Ectodermal cell (in vitro differentiated cells): ENCODE measurements at regions not wholly inside any gene's neighbourhood (a gene's known extent, or its start where the extent isn't known, plus 50 kb on each side); places are given as distances from the start of the nearest gene placed in this dataset.

Source experiments
- H3K27ac ChIP-seq: 2 replicates; pipeline ENCODE4 v1.7.0; 2013; ENCODE audit warnings: mild to moderate bottlenecking, low read depth, low read length; ENCODE audit not compliant: insufficient read depth, poor library complexity, severe bottlenecking
- H3K27me3 ChIP-seq: 2 replicates; pipeline ENCODE4 v1.7.0; 2013; ENCODE audit warnings: mild to moderate bottlenecking, low read length; ENCODE audit not compliant: insufficient read depth, control insufficient read depth, poor library complexity, severe bottlenecking
- H3K36me3 ChIP-seq: one replicate; pipeline ENCODE4 v1.7.0; 2013; ENCODE audit warnings: low read length; ENCODE audit not compliant: control insufficient read depth, insufficient read depth
- H3K4me1 ChIP-seq: one replicate; pipeline ENCODE4 v1.7.0; 2013; ENCODE audit warnings: low read length; ENCODE audit not compliant: control insufficient read depth, insufficient read depth
- H3K4me3 ChIP-seq: 2 replicates; pipeline ENCODE4 v1.7.0; 2013; ENCODE audit warnings: low read depth, low read length, control low read depth; ENCODE audit not compliant: insufficient read depth
- H3K9me3 ChIP-seq: 2 replicates; pipeline ENCODE4 v1.7.0; 2013; ENCODE audit warnings: mild to moderate bottlenecking, low read length, moderate library complexity; ENCODE audit not compliant: control insufficient read depth
- WGBS, 2 experiments: methylation state at CpG; one replicate each; pipeline ENCODE4 v1.1.7; 2013; ENCODE audit warnings: missing lambda C conversion rate in 2 of 2; 5-methylcytosine and 5-hydroxymethylcytosine counted together

DNA sequence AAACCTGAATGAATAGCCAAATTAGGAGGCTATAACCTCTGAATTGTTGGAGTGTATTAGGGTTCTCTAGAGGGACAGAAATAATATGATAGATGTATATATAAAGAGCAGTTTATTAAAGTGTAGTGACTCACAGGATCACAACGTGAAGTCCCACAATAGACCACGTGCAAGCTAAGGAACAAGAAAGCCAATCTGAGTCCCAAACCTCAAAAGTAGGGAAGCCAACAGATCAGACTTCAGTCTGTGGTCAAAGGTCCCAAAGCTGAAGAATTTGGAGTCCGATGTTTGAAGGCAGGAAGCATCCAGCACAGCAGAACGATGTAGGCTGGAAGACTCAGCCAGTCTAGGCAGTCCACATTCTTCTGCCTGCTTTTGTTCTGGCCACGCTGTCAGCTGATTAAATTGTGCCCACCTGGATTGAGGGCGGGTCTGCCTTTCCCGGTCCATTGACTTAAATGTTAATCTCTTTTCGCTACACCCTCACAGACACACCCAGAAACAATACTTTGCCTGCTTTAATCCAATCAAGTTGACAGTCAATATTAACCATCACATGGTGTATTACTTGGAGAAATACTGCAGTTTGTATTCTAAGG, 550.6 kb downstream of the CDH10 start:
- Histone ChIP-seq H3K27ac (no peak overlapping the region), H3K27me3 (no peaks in the 10 kb centered on the region), H3K4me3 (no peak overlapping the region), H3K4me1 (no peaks in the 10 kb centered on the region), H3K36me3 (no peaks in the 10 kb centered on the region), H3K9me3 (no peaks in the 10 kb centered on the region)
- 82 to 85% methylated on average over 8 of the region's 8 CpGs for WGBS, 2 experiments

DNA sequence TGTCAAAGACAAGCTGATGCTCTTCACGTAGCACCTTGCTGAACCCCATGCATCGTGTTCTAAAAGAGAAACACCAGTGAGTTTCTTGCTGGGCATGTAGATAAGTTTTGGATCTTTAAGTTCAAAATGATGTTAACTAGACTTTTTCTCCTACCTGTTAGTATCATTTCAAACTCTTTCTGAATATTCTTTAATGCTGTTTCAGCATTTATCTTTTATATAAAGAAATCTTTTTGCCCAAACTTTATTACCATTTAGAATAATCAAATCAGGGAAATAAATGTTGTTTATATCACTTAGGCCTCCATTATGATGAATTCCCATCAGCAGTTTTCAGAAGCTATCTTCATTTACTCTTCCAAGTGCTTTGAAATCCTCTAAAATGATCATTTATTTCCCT, 542.8 kb downstream of the CDH10 start:
- Histone ChIP-seq H3K4me3 (no peak overlapping the region), H3K27me3 (no peaks in the 10 kb centered on the region), H3K4me1 (no peaks in the 10 kb centered on the region), H3K36me3 (no peaks in the 10 kb centered on the region), H3K27ac (no peak overlapping the region), H3K9me3 (no peaks in the 10 kb centered on the region)
- 94 to 96% methylated on average over 2 of the region's 2 CpGs for WGBS, 2 experiments

DNA sequence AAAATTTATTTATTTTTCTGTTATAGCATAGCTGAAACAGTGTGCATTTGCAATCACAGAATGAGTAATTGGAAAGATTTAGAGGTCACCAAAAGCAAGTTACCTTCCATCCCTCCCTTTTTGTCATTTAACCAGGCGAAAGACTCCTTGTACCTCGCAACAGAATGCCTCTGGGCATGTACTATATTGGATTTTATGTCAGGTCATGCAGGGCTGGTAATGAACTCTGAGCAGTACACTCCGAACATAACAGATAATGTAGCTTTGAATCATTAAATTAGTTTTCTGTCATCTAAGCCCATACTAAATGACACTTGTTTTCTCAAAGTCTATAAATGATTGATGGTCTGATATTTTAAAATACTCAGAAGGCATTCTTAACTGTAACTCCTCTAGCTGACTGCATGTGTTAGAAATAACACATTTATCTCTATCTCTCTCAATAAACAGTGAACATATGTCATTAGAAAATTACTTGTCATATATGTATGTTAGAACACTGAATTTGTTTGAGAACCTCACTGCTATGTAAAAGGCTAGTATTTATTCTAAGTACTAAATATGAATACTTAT, 541.2 kb downstream of the CDH10 start:
- Histone ChIP-seq H3K27ac (no peak overlapping the region), H3K36me3 (no peaks in the 10 kb centered on the region), H3K4me1 (no peaks in the 10 kb centered on the region), H3K4me3 (no peak overlapping the region), H3K9me3 (no peaks in the 10 kb centered on the region), H3K27me3 (no peaks in the 10 kb centered on the region)
- WGBS, 2 experiments = 100% methylated on average over 2 of the region's 3 CpGs

DNA sequence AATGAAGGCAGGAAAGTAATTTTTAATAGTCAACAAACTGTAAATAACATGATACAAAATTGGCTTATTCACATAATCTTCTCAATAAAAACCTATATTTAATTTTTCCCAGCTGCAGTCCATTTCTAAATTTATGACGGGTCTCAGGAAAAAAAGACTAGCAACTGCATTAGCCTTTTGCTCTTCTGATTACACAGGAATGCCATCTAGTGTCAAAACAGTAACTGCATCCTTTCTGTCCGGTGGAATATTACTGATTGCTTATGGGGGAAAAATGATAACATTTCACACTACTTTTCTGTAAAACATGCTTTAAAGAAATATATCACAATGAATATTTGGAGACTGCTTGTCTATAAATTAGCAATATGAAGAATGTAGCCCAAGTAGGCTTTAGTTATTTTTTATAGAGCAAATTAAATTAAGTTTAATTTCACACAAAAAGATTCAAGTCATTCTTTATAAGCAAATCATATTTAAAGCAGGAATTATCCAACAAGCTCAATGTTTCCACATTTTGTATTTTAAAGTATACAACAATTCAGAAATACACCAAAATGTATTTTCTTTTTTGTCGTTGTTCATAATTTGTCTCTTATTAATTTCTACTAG, 534.7 kb downstream of the CDH10 start:
- no peaks in the 10 kb centered on the region for H3K9me3 ChIP-seq
- no peaks in the 10 kb centered on the region for H3K36me3 ChIP-seq
- WGBS, 2 experiments = 51 to 75% methylated on average over 1 of the region's 3 CpGs
- H3K4me1 ChIP-seq = no peaks in the 10 kb centered on the region
- no peak overlapping the region for H3K27ac ChIP-seq
- H3K27me3 ChIP-seq = no peaks in the 10 kb centered on the region
- no peak overlapping the region for H3K4me3 ChIP-seq

DNA sequence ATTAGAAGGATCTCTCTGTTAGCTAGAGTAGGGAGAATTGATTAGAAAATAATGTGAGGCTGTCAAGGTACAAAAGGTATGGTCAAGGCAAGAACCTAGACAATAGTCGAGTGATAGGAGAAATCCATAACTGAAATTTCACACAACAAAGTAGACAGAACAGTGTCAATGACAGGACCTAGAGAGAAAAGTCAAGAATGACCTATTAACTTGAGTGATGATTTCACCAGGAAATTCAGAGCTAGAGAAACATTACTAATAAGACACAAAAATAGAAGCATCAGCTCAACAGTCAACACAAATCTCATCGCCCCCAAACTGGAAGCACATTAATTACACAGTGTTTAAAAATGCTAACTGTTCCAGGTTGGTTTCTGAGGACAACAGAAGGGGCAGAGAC, 532.4 kb downstream of the CDH10 start:
- H3K4me1 ChIP-seq = no peaks in the 10 kb centered on the region
- 84 to 86% methylated on average over 2 of the region's 2 CpGs for whole genome bisulfite sequencing, 2 experiments

DNA sequence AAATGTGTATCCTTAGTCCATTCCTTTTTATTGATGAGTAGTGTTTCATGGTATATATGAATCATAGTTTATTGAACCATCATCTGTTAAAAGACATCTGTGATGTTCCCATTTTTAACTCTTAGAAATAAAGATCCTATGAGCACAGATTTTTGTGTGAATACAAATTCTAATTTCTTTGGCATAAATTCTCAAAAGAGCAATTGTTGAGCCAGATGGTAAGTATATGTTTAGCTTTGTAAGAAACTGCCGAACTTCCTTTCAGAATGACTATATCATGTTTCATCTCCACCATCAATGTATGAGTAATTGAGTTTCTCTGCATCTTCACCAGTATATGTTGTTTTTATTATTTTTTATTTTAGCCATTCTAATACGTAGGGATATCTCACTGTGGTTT, 526.4 kb downstream of the CDH10 start:
- H3K27ac ChIP-seq = no peak overlapping the region
- no peaks in the 10 kb centered on the region for H3K4me1 ChIP-seq
- WGBS, 2 experiments = 90% methylated on average over 2 of the region's 2 CpGs; no CpG with 5 or more reads in 1 of the 2 experiments
- H3K36me3 ChIP-seq = no peaks in the 10 kb centered on the region
- H3K9me3 ChIP-seq = no peaks in the 10 kb centered on the region
- no peak overlapping the region for H3K4me3 ChIP-seq
- H3K27me3 ChIP-seq = no peaks in the 10 kb centered on the region

More for the DNA sequence above, 532.4 kb downstream of the CDH10 start:
- no peak overlapping the region for H3K27ac ChIP-seq
- no peaks in the 10 kb centered on the region for H3K36me3 ChIP-seq
- no peaks in the 10 kb centered on the region for H3K27me3 ChIP-seq
- no peaks in the 10 kb centered on the region for H3K9me3 ChIP-seq
- H3K4me3 ChIP-seq = no peak overlapping the region

DNA sequence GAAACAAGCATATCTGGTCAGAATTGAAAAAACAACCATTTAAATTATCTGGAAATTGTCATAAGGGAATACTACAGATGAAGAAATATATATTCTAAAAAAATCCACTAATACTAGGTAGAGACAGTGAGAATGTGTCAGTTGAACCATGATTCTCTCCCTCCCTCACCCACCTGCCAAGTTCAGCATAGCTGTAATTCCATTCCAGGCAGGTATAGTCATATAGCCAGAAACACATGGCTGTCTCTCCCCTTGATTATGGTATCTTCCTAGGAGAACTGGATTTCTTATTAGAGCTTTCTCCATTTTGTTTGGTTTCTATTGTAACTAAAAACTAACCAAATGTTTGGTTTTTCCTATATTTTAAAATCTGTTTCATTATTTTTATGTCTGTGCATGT, 509.2 kb downstream of the CDH10 start:
- no peaks in the 10 kb centered on the region for H3K36me3 ChIP-seq
- no peaks in the 10 kb centered on the region for H3K27me3 ChIP-seq
- no peaks in the 10 kb centered on the region for H3K4me1 ChIP-seq
- no peaks in the 10 kb centered on the region for H3K9me3 ChIP-seq
- no peak overlapping the region for H3K27ac ChIP-seq
- no peak overlapping the region for H3K4me3 ChIP-seq

DNA sequence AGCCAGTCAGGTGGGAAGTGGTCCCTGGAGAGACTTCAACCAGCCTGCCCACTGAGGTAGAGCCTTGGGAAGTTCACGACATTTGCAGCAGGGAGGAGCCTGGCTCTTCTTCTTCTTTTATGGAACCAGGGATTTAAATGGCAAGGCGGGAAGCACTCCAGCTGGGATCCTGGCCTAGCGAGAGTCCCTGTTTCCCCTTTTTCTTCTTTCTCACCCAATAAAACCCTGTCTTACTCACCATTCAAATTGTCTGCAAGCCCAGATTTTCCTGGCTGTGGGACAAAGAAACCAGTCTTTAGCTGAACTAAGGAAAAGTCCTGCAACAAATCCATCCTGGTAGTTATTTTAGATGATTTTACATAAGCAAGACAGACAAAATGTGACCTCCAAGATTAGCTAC, 503.7 kb downstream of the CDH10 start:
- H3K4me3 ChIP-seq = no peak overlapping the region
- no peaks in the 10 kb centered on the region for H3K4me1 ChIP-seq
- no peaks in the 10 kb centered on the region for H3K36me3 ChIP-seq
- WGBS, 2 experiments = 89 to 91% methylated on average over 3 of the region's 3 CpGs
- H3K27ac ChIP-seq = no peak overlapping the region
- H3K9me3 ChIP-seq = no peaks in the 10 kb centered on the region
- no peaks in the 10 kb centered on the region for H3K27me3 ChIP-seq

DNA sequence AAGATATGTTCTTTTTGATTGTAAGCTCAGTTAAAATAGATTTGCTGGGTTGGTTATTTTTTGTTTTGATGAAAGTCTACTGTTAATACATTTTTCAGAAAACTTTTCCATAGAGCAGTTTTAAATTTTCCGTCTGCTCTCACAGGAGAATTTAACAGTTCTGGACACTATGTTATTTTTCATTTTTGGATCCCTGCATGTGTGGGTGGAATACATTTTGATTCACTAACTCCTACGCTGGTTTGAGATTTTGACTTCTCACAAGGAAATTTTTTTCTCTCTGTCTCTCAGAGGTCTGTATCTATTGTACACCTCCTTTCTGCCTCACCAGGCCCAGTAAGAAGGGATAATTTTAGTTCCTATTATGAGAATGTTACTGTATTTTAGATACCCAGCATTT, 502.4 kb downstream of the CDH10 start:
- Histone ChIP-seq H3K4me3 (no peak overlapping the region), H3K27ac (no peak overlapping the region), H3K9me3 (no peaks in the 10 kb centered on the region), H3K27me3 (no peaks in the 10 kb centered on the region), H3K36me3 (no peaks in the 10 kb centered on the region), H3K4me1 (no peaks in the 10 kb centered on the region)
- WGBS, 2 experiments = 97 to 100% methylated on average over 1 to 2 of the region's 2 CpGs

DNA sequence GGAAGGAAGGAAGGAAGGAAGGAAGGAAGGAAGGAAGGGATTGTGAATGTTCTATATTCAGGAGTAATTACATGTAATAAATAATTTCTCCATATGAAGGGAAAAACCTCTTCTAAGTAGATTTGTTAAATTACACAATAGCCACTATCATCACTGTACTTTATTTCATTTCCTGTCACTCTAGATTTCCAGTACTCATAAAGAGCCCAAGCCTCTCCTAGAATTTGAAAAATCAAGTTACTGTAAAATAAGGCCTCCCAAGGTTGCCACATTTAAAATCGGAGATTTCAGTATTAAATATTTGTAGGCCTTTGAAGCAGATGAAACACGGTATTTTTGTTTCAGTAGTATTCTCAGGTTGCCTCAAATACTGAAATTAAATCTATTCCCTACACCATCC, 499.0 kb downstream of the CDH10 start:
- no peaks in the 10 kb centered on the region for H3K4me1 ChIP-seq
- 86 to 100% methylated on average over 1 to 2 of the region's 2 CpGs for WGBS, 2 experiments
- H3K27me3 ChIP-seq = no peaks in the 10 kb centered on the region
- no peaks in the 10 kb centered on the region for H3K36me3 ChIP-seq
- H3K27ac ChIP-seq = no peak overlapping the region
- H3K9me3 ChIP-seq = no peaks in the 10 kb centered on the region
- no peak overlapping the region for H3K4me3 ChIP-seq
